Loucy (cell line): ENCODE measurements at regions not wholly inside any gene's neighbourhood (a gene's known extent, or its start where the extent isn't known, plus 50 kb on each side); places are given as distances from the start of the nearest gene placed in this dataset.

Source experiments
- CTCF ChIP-seq: fragments of 200-600 bp; sonication (generic); conservative IDR thresholded peaks from 2 replicates; pipeline ENCODE4 v1.5.1; 2014; ENCODE audit warnings: mild to moderate bottlenecking, antibody characterized with exemption, low read length
- EZH2phosphoT487 ChIP-seq: fragments of 200-600 bp; IDR thresholded peaks from 2 replicates; pipeline ENCODE4 v1.6.1; 2018; ENCODE audit warnings: antibody characterized with exemption, mild to moderate bottlenecking, moderate library complexity, borderline replicate concordance

GRCh38 chr7:94104301-94104700 is 100.1 kb upstream of the BET1 start:
- TF ChIP-seq CTCF (no peak), EZH2phosphoT487 (no peak)
